Inferior parietal cortex (tissue), 1 donor: ENCODE measurements at regions not wholly inside any gene's neighbourhood (a gene's known extent, or its start where the extent isn't known, plus 50 kb on each side); places are given as distances from the start of the nearest gene placed in this dataset.

Experiments used
- DNase-seq: peaks from one replicate; pipeline ENCODE4 v3.0.0-alpha.2; 2016; ENCODE audit errors: extremely low spot score

DNA sequence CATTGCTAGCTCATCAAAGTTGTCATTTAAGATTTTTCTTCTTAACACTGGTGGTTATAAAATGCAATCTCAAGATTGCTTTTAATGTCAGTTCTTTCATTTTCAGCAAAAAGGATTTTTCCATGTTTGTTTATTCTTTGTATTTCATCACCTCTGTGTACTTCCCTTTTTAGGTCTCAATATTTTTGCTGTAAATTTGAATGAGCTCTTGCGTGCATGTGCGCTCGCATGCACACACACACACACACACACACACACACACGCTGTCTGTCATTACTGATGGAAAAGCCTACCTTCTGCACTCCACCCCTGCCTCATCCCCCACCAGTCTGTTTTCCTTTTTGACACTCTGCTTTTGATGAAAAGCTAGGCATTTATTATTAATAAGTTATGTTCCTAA lies 85.3 kb upstream of the FYN start:
- no peak for DNase-seq

DNA sequence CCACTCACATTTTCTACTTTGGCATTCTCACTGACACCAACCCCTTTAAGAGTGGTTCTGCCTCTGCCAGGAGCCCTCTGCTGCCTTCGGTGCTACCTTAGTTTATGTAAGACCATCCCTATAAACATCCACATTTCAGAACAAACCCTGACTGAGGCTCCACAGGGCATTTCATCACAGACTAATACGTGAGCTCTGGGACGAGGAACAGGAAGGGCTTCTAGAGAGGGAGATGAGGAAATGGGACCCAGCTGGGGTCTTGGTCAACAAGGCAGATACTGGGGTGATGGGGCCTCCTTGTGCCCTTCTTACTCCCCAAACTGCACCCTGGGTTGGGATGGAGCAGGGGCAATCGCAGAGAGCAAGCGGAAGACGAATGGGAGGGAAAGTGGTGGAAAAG lies 86.5 kb upstream of the FYN start:
- no peak for DNase-seq

DNA sequence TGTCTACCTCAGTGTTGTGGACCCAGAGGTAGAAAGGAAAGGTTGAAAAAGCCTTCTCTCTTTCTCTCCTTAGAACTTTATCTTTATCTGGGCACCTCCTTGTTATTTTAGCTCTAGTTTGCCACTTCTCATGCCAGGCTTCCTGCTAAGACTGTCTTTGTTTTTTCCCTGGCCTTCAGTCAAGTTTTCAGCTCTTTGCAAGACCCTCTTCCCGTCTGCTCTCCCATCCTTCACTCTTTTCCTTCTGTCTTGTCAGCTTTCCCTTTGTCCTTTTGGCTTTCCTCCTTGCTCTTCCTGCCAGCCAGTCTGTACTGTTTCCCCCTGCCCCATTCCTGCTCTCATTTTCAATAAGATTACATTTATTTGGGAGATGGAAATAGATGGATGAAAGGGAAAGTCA lies 86.8 kb upstream of the CCN6 start:
- DNase-seq, result no peak

DNA sequence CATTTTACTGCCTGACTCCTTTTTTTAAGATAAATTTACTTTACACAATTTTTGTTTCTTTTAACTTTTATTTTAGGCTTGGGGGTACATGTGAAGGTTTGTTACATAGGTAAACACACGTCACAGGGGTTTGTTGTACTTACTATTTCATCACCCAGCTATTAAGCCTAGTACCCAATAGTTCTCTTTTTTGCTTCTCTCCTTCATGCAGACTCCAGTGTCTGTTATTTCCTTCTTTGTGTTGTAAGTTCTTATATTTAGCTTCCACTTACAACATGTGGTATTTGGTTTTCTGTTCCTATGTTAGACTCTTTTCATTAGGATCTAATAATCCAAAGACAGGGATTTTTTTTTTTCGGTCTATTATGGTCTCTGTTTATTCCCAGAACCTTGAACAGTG lies 83.5 kb upstream of the CCN6 start:
- DNase-seq, result no peak

DNA sequence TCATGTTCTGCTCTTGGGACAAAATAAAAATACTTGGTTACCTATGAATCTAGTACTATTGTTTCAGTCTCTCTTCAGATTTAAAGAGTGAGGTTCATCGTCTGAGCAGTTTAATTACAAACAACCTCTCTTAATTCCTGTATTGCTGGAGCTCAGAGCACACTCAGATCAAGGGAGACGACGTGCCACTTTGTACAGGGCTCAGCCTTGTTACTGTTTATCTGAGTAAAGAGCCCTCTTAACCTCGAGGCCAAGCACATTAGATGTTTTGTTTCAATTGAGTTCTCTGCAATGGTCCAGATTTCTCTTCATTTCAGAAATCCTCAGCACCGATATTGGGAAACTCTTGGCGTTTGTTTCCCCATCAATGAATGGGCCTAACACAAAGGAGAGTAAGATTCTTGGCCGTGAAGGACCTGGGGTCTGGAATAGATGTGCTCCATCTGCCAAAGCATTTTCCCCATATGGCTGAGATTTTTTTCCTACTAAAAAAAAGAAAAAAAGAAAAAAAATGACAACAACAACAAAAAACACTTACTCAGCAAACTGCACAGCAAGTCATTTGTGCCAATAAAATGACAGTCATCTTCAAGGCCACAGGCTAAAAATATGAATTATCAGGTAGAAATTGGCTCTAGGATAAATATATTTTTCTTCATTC lies 82.6 kb upstream of the CCN6 start:
- DNase-seq, result no peak

- no peak for DNase-seq
These were observed 81.9 kb upstream of the CCN6 start for GRCh38 chr6:111971866-111972532.

GRCh38 chr6:111972745-111973117 lies 81.2 kb upstream of the CCN6 start:
- DNase-seq, result no peak

DNA sequence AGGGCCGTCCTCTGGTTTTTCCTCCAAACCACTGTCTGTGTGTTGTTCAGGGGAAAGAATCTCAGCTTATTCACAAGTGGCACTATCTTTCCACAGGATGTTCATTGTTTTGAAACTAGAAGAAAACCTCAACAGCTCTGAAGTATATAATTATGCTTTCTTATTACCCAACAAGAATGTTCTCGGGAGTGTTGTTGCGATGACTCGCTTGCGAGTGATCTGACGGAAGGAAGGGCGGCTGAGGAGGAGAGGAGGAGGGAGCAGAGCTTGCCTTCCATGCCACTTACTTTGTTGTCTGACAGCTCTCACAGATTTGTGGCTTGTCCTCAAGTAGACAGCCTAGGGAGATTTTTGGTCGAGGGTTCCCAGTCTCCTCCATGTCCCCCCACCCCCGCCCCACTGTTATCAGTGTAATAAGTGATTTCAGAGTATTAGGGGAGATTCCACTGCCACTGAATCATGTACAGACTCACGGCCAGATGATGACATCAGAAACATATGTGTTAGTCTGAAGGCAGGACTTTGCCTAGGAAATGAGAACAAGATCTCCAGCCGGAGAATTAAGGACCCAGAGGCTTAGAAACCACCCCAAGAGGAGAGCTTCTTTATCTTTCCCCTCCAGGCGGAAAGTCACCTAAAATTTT lies 80.7 kb upstream of the CCN6 start:
- no peak for DNase-seq

- DNase-seq, result no peak
These were observed 79.8 kb upstream of the CCN6 start for GRCh38 chr6:111973927-111974639.

DNA sequence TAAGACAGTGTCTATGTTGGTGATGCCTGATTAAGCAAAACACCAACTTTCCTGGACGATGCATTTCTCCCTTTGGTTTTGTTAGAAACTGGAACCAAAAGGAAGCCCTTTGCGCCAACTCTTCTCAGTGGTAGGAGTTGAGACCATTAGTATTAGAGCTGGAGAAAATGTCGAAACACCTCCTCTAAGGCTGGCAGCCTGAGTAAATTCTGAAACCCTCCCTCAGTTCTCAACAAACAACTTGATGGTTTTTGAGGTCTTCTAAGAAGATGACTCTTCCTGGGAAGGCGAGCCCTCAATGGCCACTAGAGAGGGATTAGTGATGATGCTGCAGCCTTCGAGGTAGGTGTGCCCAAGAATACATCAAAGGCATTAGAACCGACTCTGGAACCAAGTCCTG lies 78.4 kb upstream of the CCN6 start:
- no peak for DNase-seq

DNA sequence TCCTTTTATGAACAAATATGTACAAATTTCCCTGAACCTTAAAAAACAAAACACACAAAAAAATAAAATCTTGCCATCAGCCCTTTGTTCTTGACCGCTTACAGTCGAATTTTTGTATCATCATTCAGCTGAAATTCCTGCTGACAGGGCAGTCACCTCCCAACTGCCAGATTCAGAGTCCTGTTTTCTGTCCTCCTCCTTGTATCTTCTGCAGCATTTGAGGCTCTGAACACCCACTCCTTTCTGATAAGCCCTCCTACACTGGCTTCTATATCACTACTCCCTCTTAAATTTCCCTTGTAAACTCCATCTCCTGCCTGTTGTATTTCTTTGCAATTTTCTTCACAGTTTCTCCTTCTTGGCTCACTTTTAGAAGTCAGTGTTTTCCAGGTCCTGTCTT lies 77.8 kb upstream of the CCN6 start:
- DNase-seq, result no peak

GRCh38 chr6:111978532-111979149 lies 75.3 kb upstream of the CCN6 start:
- DNase-seq, result no peak

GRCh38 chr6:111979633-111980032 lies 74.3 kb upstream of the CCN6 start:
- no peak for DNase-seq

GRCh38 chr6:111980143-111980542 lies 73.8 kb upstream of the CCN6 start:
- DNase-seq, result no peak

DNA sequence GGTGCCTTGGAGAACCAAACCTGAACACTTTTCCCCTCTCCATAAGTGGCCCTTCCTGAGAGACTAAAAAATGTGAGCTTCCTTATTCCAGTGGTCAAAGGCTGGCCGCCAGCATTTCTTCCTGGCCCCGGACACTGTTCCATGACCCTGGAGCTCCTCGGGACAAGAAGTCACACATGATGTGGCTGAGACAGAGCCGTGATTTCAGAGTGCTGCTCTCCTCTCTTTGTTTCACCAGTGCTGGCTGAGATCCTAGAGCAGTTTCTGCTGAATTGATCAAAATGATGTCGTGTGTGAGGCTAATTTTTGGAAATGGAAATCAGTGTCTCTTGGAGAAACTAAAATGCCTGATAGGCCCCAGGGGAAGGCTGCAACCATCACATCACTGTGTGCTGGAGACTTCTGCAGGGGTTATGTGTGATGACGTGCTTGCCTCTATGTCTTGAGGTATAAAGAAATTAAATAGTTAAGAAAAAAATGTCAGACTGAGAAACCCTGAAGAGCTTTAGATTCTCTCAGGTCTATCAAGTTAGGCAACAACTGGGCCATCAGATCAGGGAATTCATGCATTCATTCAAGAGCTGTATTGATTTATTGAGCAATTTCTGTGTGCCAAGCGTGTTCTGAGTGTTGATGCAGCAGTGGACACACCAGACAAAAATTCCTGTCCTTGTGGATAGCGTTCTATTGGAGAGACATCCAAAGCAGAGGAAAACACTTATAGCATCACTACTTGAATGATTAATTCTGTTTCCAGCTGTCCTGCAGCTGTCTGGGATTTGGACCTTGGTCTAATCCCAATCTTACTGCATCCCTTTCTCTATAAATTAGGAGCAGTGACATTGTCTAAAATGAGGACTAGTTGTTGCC lies 72.7 kb upstream of the CCN6 start:
- DNase-seq, result no peak

- DNase-seq, result no peak
These were observed 71.2 kb upstream of the CCN6 start for GRCh38 chr6:111982681-111983080.

DNA sequence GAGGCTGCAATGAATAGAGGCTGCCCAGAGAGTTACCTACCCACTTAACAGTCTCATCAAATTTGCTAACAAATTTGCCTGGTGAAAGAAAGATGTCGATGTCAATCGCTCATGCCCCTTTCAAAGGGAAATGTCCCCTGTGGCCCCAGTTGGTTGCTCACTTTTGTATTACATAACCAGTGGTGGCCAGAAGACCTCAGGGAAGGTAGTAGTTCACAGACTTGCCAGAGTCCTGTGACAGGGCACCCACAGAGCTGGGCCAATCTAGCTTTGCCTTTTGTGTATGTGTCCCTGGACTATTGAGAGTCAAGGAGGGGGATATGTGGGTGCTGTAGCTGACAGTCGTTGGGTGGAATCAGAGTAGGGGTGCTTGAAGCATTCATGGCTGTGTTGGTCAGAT lies 70.7 kb upstream of the CCN6 start:
- no peak for DNase-seq

DNA sequence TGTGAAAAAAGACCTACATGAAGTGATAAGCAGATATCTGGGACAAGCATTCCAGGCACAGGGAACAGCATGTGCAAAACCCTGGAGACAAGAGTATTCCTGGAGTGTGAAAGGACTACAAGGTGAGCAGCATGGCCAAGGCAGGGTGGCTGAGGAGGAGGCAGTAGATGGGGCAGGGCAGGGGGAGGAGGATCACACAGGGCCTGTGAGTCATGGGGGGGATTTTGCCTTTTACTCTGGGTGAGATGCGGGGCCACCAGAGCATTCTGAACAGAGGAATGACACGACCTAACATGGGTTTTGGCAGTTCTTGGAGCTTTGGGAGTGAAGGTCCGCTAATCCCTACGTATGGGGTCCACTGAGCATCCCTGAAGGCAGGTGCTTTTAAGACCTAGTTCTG lies 69.8 kb upstream of the CCN6 start:
- DNase-seq, result no peak

DNA sequence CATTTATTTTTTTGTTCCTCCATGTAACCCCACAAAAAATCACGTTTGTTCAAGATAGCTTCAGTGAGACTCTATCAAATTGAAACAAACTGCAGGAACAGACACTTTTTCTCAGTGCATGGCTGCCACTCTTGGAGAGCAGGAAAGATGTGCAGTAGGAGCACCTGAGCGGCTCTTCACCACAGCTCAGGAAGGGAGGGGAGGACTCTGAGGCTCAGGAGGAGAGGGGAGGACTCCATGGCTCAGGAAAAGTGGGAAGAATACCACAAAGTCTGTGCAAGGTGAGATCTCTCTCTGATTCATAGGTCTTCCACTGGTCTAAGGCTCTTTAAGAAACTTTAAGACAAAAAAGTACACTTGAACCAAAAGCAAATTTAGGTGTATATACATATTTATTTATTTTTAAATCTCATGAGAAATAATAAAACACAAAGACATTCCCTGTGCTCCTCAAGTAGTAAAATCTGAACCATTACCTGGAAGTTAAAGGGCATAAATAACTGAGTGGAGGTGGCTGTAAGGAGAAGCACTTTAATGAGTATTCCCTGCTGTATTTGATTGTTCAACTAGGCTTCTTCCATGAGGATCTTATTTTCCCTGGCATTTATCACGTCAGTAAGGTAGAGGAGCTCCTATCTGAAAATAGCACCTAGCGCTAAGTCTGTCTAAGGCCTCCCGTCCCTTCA lies 69.2 kb upstream of the CCN6 start:
- DNase-seq, result no peak

- DNase-seq, result no peak
These were observed 68.6 kb upstream of the CCN6 start for GRCh38 chr6:111985202-111985731.

DNA sequence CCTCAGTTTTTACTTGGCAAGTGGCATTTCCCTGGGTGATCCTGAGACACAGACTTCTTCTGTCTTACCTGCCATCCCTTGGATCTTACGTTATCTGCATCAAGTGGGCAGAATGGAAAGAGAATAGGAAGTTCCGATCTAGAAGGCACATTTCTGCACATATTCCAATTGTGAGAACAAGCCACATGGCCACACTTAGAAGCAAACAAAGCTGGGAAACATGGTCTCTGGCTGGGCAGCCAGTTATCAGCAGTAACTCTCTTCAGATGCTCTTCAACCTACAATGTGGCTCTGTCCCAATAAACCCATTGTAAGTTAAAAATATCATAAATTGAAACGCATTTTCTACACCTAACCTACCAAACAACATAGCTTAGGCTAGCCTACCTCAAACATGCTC lies 67.3 kb upstream of the CCN6 start:
- DNase-seq, result no peak
